Mesenchymal stem cell (in vitro differentiated cells and primary cell): ENCODE measurements at regions not wholly inside any gene's neighbourhood (a gene's known extent, or its start where the extent isn't known, plus 50 kb on each side); places are given as distances from the start of the nearest gene placed in this dataset.
"Not testable (repeated sequence)": the region's sequence is repeated elsewhere in the genome, so short reads cannot be mapped to it uniquely, and the experiment has no call there.

ENCODE experiments used
- DNase-seq: peaks from one replicate; pipeline ENCODE4 v3.0.0-alpha.2; 2013
- H2AFZ ChIP-seq: one replicate; pipeline ENCODE4 v1.6.1; 2013; ENCODE audit warnings: low read depth, mild to moderate bottlenecking, control low read depth, inconsistent platforms, low read length, moderate library complexity
- H2AK5ac ChIP-seq: 2 replicates; pipeline ENCODE4 v1.6.1; 2013; ENCODE audit warnings: low read length, moderate library complexity, mild to moderate bottlenecking, inconsistent platforms; ENCODE audit not compliant: severe bottlenecking
- H2BK120ac ChIP-seq: one replicate; pipeline ENCODE4 v1.6.1; 2013; ENCODE audit warnings: low read depth, mild to moderate bottlenecking, inconsistent platforms, low read length, moderate library complexity
- H2BK12ac ChIP-seq, 2 experiments: one replicate each; pipeline ENCODE4 v1.6.1; 2013; ENCODE audit warnings: inconsistent platforms in 2 of 2, low read length in 2 of 2, mild to moderate bottlenecking in 2 of 2, moderate library complexity in 2 of 2, control low read depth in 1 of 2
- H2BK15ac ChIP-seq: one replicate; pipeline ENCODE4 v1.6.1; 2013; ENCODE audit warnings: mild to moderate bottlenecking, low read depth, inconsistent platforms; ENCODE audit not compliant: poor library complexity, severe bottlenecking
- H2BK5ac ChIP-seq: 2 replicates; pipeline ENCODE4 v1.6.1; 2013; ENCODE audit warnings: low read depth, mild to moderate bottlenecking, low read length, control low read depth, inconsistent platforms; ENCODE audit not compliant: poor library complexity, severe bottlenecking
- H3K14ac ChIP-seq, 2 experiments: one replicate each; pipeline ENCODE4 v1.6.1; 2013; ENCODE audit warnings: inconsistent platforms in 2 of 2, low read length in 2 of 2, control low read depth in 1 of 2, mild to moderate bottlenecking in 1 of 2, moderate library complexity in 1 of 2
- H3K18ac ChIP-seq, 2 experiments: one replicate each; pipeline ENCODE4 v1.6.1; 2013; ENCODE audit warnings: inconsistent platforms in 2 of 2, low read length in 2 of 2, control low read depth in 1 of 2, low read depth in 1 of 2, mild to moderate bottlenecking in 1 of 2
- H3K23ac ChIP-seq, 2 experiments: one replicate each; pipeline ENCODE4 v1.6.1; 2013; ENCODE audit warnings: inconsistent platforms in 2 of 2, low read length in 2 of 2, mild to moderate bottlenecking in 2 of 2, moderate library complexity in 2 of 2, control low read depth in 1 of 2
- H3K27ac ChIP-seq: 2 replicates; pipeline ENCODE4 v1.5.1; 2013; ENCODE audit warnings: mild to moderate bottlenecking, moderate library complexity, low read length, control low read depth, inconsistent platforms; ENCODE audit not compliant: poor library complexity, severe bottlenecking
- H3K27me3 ChIP-seq, 2 experiments: 2 replicates each; pipeline versions ENCODE4 v1.6.1 to v1.7.0; 2013; ENCODE audit warnings: low read length in 2 of 2, mild to moderate bottlenecking in 2 of 2, moderate library complexity in 2 of 2, control low read depth in 1 of 2, inconsistent platforms in 1 of 2; ENCODE audit not compliant: control insufficient read depth in 1 of 2, insufficient read depth in 1 of 2
- H3K36me3 ChIP-seq, 2 experiments: 2 replicates each; pipeline versions ENCODE4 v1.6.1 to v1.7.0; 2013; ENCODE audit warnings: low read length in 2 of 2, control low read depth in 1 of 2, inconsistent platforms in 1 of 2, low read depth in 1 of 2, mild to moderate bottlenecking in 1 of 2; ENCODE audit not compliant: insufficient read depth in 2 of 2, control insufficient read depth in 1 of 2
- H3K4ac ChIP-seq, 2 experiments: one replicate each; pipeline ENCODE4 v1.6.1; 2013; ENCODE audit warnings: inconsistent platforms in 2 of 2, low read length in 2 of 2, mild to moderate bottlenecking in 2 of 2, moderate library complexity in 2 of 2, control low read depth in 1 of 2, low read depth in 1 of 2
- H3K4me1 ChIP-seq: 2 replicates; pipeline ENCODE4 v1.6.1; 2013; ENCODE audit warnings: low read depth, low read length, control low read depth; ENCODE audit not compliant: control insufficient read depth, insufficient read depth
- H3K4me2 ChIP-seq: 2 replicates; pipeline ENCODE4 v1.6.1; 2013; ENCODE audit warnings: low read length, mild to moderate bottlenecking, inconsistent platforms; ENCODE audit not compliant: poor library complexity, severe bottlenecking
- H3K4me3 ChIP-seq, 2 experiments: 2 replicates each; pipeline versions ENCODE4 v1.5.1 to v1.7.0; 2013; ENCODE audit warnings: low read length in 2 of 2, mild to moderate bottlenecking in 2 of 2, control low read depth in 1 of 2, low read depth in 1 of 2; ENCODE audit not compliant: insufficient read depth in 1 of 2
- H3K79me1 ChIP-seq: replicated peaks from 2 replicates; pipeline ENCODE4 v1.6.1; 2013; ENCODE audit warnings: mild to moderate bottlenecking, control low read depth, low read length, inconsistent platforms; ENCODE audit not compliant: poor library complexity, severe bottlenecking
- H3K9ac ChIP-seq: 2 replicates; pipeline ENCODE4 v1.7.0; 2013; ENCODE audit warnings: mild to moderate bottlenecking, low read length, moderate library complexity
- H3K9me3 ChIP-seq: 2 replicates; pipeline ENCODE4 v1.7.0; 2013; ENCODE audit warnings: mild to moderate bottlenecking, low read length; ENCODE audit not compliant: control insufficient read depth
- H4K8ac ChIP-seq: one replicate; pipeline ENCODE4 v1.6.1; 2013; ENCODE audit warnings: inconsistent platforms, mild to moderate bottlenecking, low read length, moderate library complexity
- H4K91ac ChIP-seq: one replicate; pipeline ENCODE4 v1.6.1; 2013; ENCODE audit warnings: mild to moderate bottlenecking, low read length, inconsistent platforms
- WGBS: methylation state at CpG from one replicate; pipeline ENCODE4 v1.1.7; 2013; ENCODE audit warnings: mixed read lengths; 5-methylcytosine and 5-hydroxymethylcytosine counted together

DNA sequence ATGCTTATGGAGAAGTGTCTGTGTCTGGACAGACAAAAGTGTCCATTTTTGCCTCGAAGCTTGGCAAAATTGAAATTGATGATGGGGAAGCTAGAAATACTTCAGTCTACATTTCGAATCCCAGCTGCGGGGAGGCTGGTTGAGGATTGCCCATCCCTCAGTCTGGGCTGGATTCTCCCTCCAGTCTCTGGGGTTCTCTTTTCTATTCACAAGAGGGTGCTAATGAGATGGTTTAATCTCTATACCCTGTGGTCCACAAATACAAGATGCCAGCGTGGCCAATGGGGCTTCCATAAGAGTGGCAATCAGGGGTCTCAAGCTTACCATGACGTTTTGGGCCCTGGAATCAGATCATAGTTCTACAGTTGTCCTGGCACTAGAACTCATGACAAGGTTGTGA, 78.9 kb downstream of the GOLGA8T start:
- not testable (repeated sequence) for H3K18ac ChIP-seq, H3K4me2 ChIP-seq, H3K9me3 ChIP-seq, H2BK12ac ChIP-seq, H2AK5ac ChIP-seq, H3K4me1 ChIP-seq, H3K27me3 ChIP-seq, H4K8ac ChIP-seq, H3K4ac ChIP-seq, H3K79me1 ChIP-seq, H3K23ac ChIP-seq, H2AFZ ChIP-seq, H3K9ac ChIP-seq, H2BK5ac ChIP-seq, H3K4me3 ChIP-seq, DNase-seq, H2BK120ac ChIP-seq, H3K36me3 ChIP-seq, H2BK15ac ChIP-seq, H4K91ac ChIP-seq, H3K14ac ChIP-seq, H3K27ac ChIP-seq
- WGBS = no CpG with 5 or more reads among the region's 5 CpGs

- H3K4ac ChIP-seq, H2BK120ac ChIP-seq, H2AK5ac ChIP-seq, H2BK5ac ChIP-seq, H3K27ac ChIP-seq, H2AFZ ChIP-seq, H3K4me1 ChIP-seq, H3K23ac ChIP-seq, H3K4me3 ChIP-seq, H2BK15ac ChIP-seq, H3K14ac ChIP-seq, DNase-seq, H3K36me3 ChIP-seq, H3K79me1 ChIP-seq, H4K91ac ChIP-seq, H4K8ac ChIP-seq, H3K27me3 ChIP-seq, H3K9ac ChIP-seq, H3K4me2 ChIP-seq, H3K18ac ChIP-seq, H3K9me3 ChIP-seq, H2BK12ac ChIP-seq: not testable (repeated sequence)
- WGBS = no CpG with 5 or more reads among the region's 4 CpGs
These were observed 87.0 kb downstream of the GOLGA8T start for GRCh38 chr15:30221803-30222202.

DNA sequence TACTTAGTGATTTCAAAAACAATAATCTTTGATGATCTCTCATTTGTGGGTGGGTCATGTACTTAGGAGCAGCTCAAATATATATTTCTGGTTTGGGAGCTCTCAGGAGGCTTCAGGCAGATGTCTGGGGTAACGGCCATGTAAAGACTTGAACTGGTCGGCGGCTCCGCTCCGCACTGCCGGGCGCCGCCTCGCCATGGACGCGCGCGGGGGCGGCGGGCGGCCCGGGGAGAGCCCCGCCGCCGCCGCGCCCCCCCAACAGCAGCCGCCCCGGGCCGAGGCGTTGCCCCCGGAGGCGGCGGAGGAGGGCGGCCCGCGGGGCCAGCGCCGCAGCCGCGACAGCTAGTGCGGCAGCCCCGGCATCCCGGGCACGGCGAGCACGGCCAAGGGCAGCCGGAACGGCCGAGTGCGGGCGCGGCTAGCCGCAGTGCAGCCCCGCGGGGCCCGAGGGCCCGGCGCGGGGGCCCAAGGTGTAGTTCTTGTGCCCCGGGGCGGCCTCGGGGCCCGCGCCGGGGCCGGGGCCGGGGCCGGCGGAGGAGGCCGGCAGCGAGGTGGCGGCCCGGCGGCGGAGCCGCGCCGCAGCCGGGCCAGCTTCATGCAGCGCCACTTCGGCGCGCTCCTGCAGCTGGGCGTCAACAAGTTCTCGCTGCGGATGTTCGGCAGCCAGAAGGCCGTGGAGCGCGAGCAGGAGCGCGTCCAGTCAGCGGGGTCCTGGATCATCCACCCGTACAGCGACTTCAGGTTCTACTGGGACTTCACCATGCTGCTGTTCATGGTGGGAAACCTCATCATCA, 88.1 kb downstream of the GOLGA8T start:
- WGBS = no CpG with 5 or more reads among the region's 91 CpGs
- not testable (repeated sequence) for H3K9me3 ChIP-seq, H3K14ac ChIP-seq, H3K4ac ChIP-seq, H3K36me3 ChIP-seq, H3K18ac ChIP-seq, H3K9ac ChIP-seq, H3K4me1 ChIP-seq, H3K23ac ChIP-seq, H2BK15ac ChIP-seq, H4K8ac ChIP-seq, H3K27ac ChIP-seq, H3K79me1 ChIP-seq, H2AFZ ChIP-seq, H3K27me3 ChIP-seq, H4K91ac ChIP-seq, H2BK5ac ChIP-seq, DNase-seq, H3K4me3 ChIP-seq, H2BK12ac ChIP-seq, H2AK5ac ChIP-seq, H2BK120ac ChIP-seq, H3K4me2 ChIP-seq

GRCh38 chr15:30225233-30225891, 90.5 kb downstream of the GOLGA8T start:
- not testable (repeated sequence) for H3K9me3 ChIP-seq, H3K23ac ChIP-seq, H3K14ac ChIP-seq, H3K27ac ChIP-seq, H3K4me3 ChIP-seq, H2BK15ac ChIP-seq, H2BK5ac ChIP-seq, H3K36me3 ChIP-seq, H2BK120ac ChIP-seq, H3K4me2 ChIP-seq, H2AFZ ChIP-seq, H3K9ac ChIP-seq, H2AK5ac ChIP-seq, H3K4ac ChIP-seq, H3K18ac ChIP-seq, H3K79me1 ChIP-seq, H4K8ac ChIP-seq, H2BK12ac ChIP-seq, H3K4me1 ChIP-seq, DNase-seq, H4K91ac ChIP-seq, H3K27me3 ChIP-seq
- no CpG with 5 or more reads among the region's 77 CpGs for WGBS
